H1 (cell line): ENCODE measurements at regions not wholly inside any gene's neighbourhood (a gene's known extent, or its start where the extent isn't known, plus 50 kb on each side); places are given as distances from the start of the nearest gene placed in this dataset.
A peak's percentile ranks its signal among the peaks of the same experiment; 100 is the strongest.

ENCODE experiments used
- CTCF ChIA-PET: fragments of 300-600 bp; sonication (Branson Sonifier 250); formaldehyde crosslinking; loops from one replicate; lab custom pipeline; 2021; ENCODE audit not compliant: partially characterized antibody; lab: Charles Lee
- POLR2A ChIA-PET: fragments of 300-600 bp; sonication (Branson Sonifier 250); formaldehyde crosslinking; loops from one replicate; lab custom pipeline; 2021; ENCODE audit warnings: inconsistent platforms; ENCODE audit not compliant: partially characterized antibody; lab: Charles Lee
- DNase-seq, 2 experiments: peaks; one replicate each; pipeline versions ENCODE4 v3.0.0 to v3.0.0-alpha.2; 2010 to 2022; ENCODE audit warnings: low spot score in 2 of 2, low read depth in 1 of 2, mixed read lengths in 1 of 2
- FAIRE-seq: peaks from 2 replicates; lab custom pipeline; 2011; peaks lifted over from hg19 to GRCh38; lab: Jason Lieb, UNC
- H2AFZ ChIP-seq: 2 replicates; pipeline ENCODE4 v1.8.1; 2012; ENCODE audit warnings: low read length, inconsistent platforms
- H2AK5ac ChIP-seq: 2 replicates; pipeline ENCODE4 v1.6.1; 2013; ENCODE audit warnings: low read depth, low read length
- H2BK120ac ChIP-seq: replicated peaks from 2 replicates; pipeline ENCODE3; 2013; ENCODE audit warnings: low read depth, low read length, inconsistent platforms
- H2BK12ac ChIP-seq: 2 replicates; pipeline ENCODE4 v1.6.1; 2013; ENCODE audit warnings: low read depth, low read length
- H2BK15ac ChIP-seq: 2 replicates; pipeline ENCODE4 v1.6.1; 2013; ENCODE audit warnings: low read length
- H2BK20ac ChIP-seq: 2 replicates; pipeline ENCODE4 v1.6.1; 2013; ENCODE audit warnings: low read length
- H2BK5ac ChIP-seq: 2 replicates; pipeline ENCODE4 v1.6.1; 2013; ENCODE audit warnings: low read depth, low read length
- H3K14ac ChIP-seq: 2 replicates; pipeline ENCODE4 v1.6.1; 2013; ENCODE audit warnings: inconsistent platforms; ENCODE audit not compliant: insufficient read length
- H3K18ac ChIP-seq: 2 replicates; pipeline ENCODE4 v1.6.1; 2013; ENCODE audit warnings: low read length; ENCODE audit errors: extremely low read depth
- H3K23ac ChIP-seq: 2 replicates; pipeline ENCODE4 v1.6.1; 2013; ENCODE audit warnings: inconsistent platforms; ENCODE audit not compliant: insufficient read length
- H3K23me2 ChIP-seq: 2 replicates; pipeline ENCODE4 v1.6.1; 2013; ENCODE audit warnings: low read depth, low read length
- H3K27ac ChIP-seq: 2 replicates; pipeline ENCODE4 v1.6.1; 2011; ENCODE audit warnings: low read depth, low read length, inconsistent platforms
- H3K27me3 ChIP-seq, 4 experiments: replicated peaks in 1 of 4; 1 replicate in 1 of 4; 2 replicates in 3 of 4; pipeline versions ENCODE4 v1.6.1 to v1.8.1; 2011 to 2013; ENCODE audit warnings: low read length in 3 of 4, mild to moderate bottlenecking in 3 of 4, inconsistent platforms in 2 of 4, mixed read lengths in 2 of 4, moderate library complexity in 1 of 4; ENCODE audit not compliant: control insufficient read depth in 3 of 4, insufficient read depth in 3 of 4; ENCODE audit errors: extremely low read depth in 1 of 4
- H3K36me3 ChIP-seq, 4 experiments: 2 replicates each; pipeline versions ENCODE4 v1.6.1 to v1.8.1; 2011 to 2013; ENCODE audit warnings: mild to moderate bottlenecking in 4 of 4, low read length in 3 of 4, moderate library complexity in 2 of 4, control low read depth in 1 of 4, inconsistent platforms in 1 of 4; ENCODE audit not compliant: insufficient read depth in 4 of 4, control insufficient read depth in 2 of 4
- H3K4ac ChIP-seq: replicated peaks from 2 replicates; pipeline ENCODE3; 2013; ENCODE audit warnings: low read length, low read depth, mixed read lengths, inconsistent platforms; ENCODE audit not compliant: insufficient read length
- H3K4me1 ChIP-seq, 4 experiments: replicated peaks in 1 of 4; 1 replicate in 1 of 4; 2 replicates in 3 of 4; pipeline versions ENCODE4 v1.6.1 to v1.8.1; 2011 to 2013; ENCODE audit warnings: low read length in 3 of 4, inconsistent platforms in 2 of 4, mixed read lengths in 1 of 4; ENCODE audit not compliant: insufficient read depth in 4 of 4, control insufficient read depth in 3 of 4
- H3K4me2 ChIP-seq, 2 experiments: 2 replicates each; pipeline versions ENCODE4 v1.6.1 to v1.8.1; 2011 to 2013; ENCODE audit warnings: low read depth in 2 of 2, low read length in 2 of 2, control low read depth in 1 of 2, inconsistent platforms in 1 of 2, mild to moderate bottlenecking in 1 of 2; ENCODE audit not compliant: insufficient read depth in 1 of 2
- H3K4me3 ChIP-seq, 4 experiments: fragments of 200-600, 300-600 bp in 1 of 4; sonication (generic), shearing (Covaris generic), sonication (Bioruptor Twin) in 1 of 4; 2 replicates each; pipeline versions ENCODE4 v1.5.1 to v1.8.1; 2011 to 2016; ENCODE audit warnings: low read length in 4 of 4, low read depth in 3 of 4, control low read depth in 2 of 4, inconsistent platforms in 2 of 4, mild to moderate bottlenecking in 2 of 4, mixed read lengths in 1 of 4, moderate library complexity in 1 of 4; ENCODE audit not compliant: insufficient read depth in 2 of 4; ENCODE audit errors: extremely low read depth in 1 of 4
- H3K56ac ChIP-seq: replicated peaks from 2 replicates; pipeline ENCODE3; 2013; ENCODE audit warnings: low read depth, mild to moderate bottlenecking, mixed read lengths, low read length, inconsistent platforms; ENCODE audit not compliant: insufficient read length
- H3K79me1 ChIP-seq: 2 replicates; pipeline ENCODE4 v1.6.1; 2013; ENCODE audit warnings: low read depth, low read length, control low read depth
- H3K79me2 ChIP-seq, 2 experiments: 2 replicates each; pipeline versions ENCODE4 v1.6.1 to v1.8.1; 2012 to 2013; ENCODE audit warnings: low read length in 2 of 2, mild to moderate bottlenecking in 2 of 2, inconsistent platforms in 1 of 2; ENCODE audit not compliant: insufficient read depth in 2 of 2, control insufficient read depth in 1 of 2
- H3K9ac ChIP-seq, 4 experiments: replicated peaks in 1 of 4; 1 replicate in 1 of 4; 2 replicates in 3 of 4; pipeline versions ENCODE4 v1.6.1 to v1.8.1; 2011 to 2013; ENCODE audit warnings: low read depth in 3 of 4, low read length in 3 of 4, control low read depth in 2 of 4, mild to moderate bottlenecking in 2 of 4, moderate library complexity in 2 of 4, inconsistent platforms in 1 of 4; ENCODE audit errors: extremely low read depth in 1 of 4
- H3K9me3 ChIP-seq, 2 experiments: 2 replicates each; pipeline versions ENCODE4 v1.6.1 to v1.8.1; 2012 to 2013; ENCODE audit warnings: mild to moderate bottlenecking in 2 of 2, moderate library complexity in 2 of 2, control low read depth in 1 of 2, inconsistent platforms in 1 of 2, low read depth in 1 of 2, low read length in 1 of 2, mixed read lengths in 1 of 2; ENCODE audit not compliant: insufficient read depth in 2 of 2
- H4K20me1 ChIP-seq, 2 experiments: replicated peaks in 1 of 2; 2 replicates each; pipeline versions ENCODE3 to v1.8.1; 2011 to 2013; ENCODE audit warnings: inconsistent platforms in 2 of 2, low read length in 2 of 2, mild to moderate bottlenecking in 1 of 2; ENCODE audit not compliant: insufficient read depth in 2 of 2, control insufficient read depth in 1 of 2
- H4K5ac ChIP-seq: 2 replicates; pipeline ENCODE4 v1.6.1; 2013; ENCODE audit warnings: low read length, low read depth, mixed read lengths, inconsistent platforms; ENCODE audit not compliant: insufficient read length
- H4K8ac ChIP-seq: 2 replicates; pipeline ENCODE4 v1.8.0; 2013; ENCODE audit warnings: mild to moderate bottlenecking, moderate library complexity, low read length, inconsistent platforms; ENCODE audit not compliant: insufficient read depth; ENCODE audit errors: extremely low read depth
- H4K91ac ChIP-seq: replicated peaks from 2 replicates; pipeline ENCODE3; 2013; ENCODE audit warnings: low read length, mixed read lengths, inconsistent platforms; ENCODE audit not compliant: insufficient read length
- BACH1 ChIP-seq: IDR thresholded peaks from 2 replicates; pipeline ENCODE4 v1.6.1; 2012; ENCODE audit warnings: low read length, improper control_type of control experiment
- CBX8 ChIP-seq: fragments of 300-800, 300-1000 bp; sonication (generic); IDR thresholded peaks from 2 replicates; pipeline ENCODE4 v1.7.1; 2016; ENCODE audit warnings: low read depth, low read length, borderline replicate concordance
- CHD2 ChIP-seq: IDR thresholded peaks from 2 replicates; pipeline ENCODE4 v1.6.1; 2012; ENCODE audit warnings: low read length, improper control_type of control experiment
- CTBP2 ChIP-seq: IDR thresholded peaks from 2 replicates; pipeline ENCODE4 v1.7.0; 2011; ENCODE audit warnings: borderline replicate concordance, mild to moderate bottlenecking, moderate library complexity, mixed read lengths, low read length; ENCODE audit not compliant: insufficient read depth, insufficient read length
- GABPA ChIP-seq: IDR thresholded peaks from 2 replicates; pipeline ENCODE4 v1.6.1; 2011; ENCODE audit warnings: mild to moderate bottlenecking, low read length, moderate library complexity, borderline replicate concordance; ENCODE audit not compliant: insufficient read depth
- GTF2F1 ChIP-seq: IDR thresholded peaks from 2 replicates; pipeline ENCODE4 v1.6.1; 2012; ENCODE audit warnings: low read depth, low read length, improper control_type of control experiment, borderline replicate concordance
- HDAC6 ChIP-seq: IDR thresholded peaks from one replicate; pipeline ENCODE4 v1.7.1; 2012; ENCODE audit warnings: low read depth, mild to moderate bottlenecking, inconsistent platforms, low read length, moderate library complexity
- POLR2A ChIP-seq, 2 experiments: IDR thresholded peaks; 1 replicate in 1 of 2; 2 replicates in 1 of 2; pipeline ENCODE4 v1.6.1; 2011; ENCODE audit warnings: low read depth in 2 of 2, low read length in 2 of 2, mild to moderate bottlenecking in 2 of 2; ENCODE audit errors: control extremely low read depth in 1 of 2
- POU5F1 ChIP-seq: IDR thresholded peaks from 2 replicates; pipeline ENCODE4 v1.6.1; 2011; ENCODE audit warnings: low read depth, mild to moderate bottlenecking, low read length, moderate library complexity
- SP1 ChIP-seq: IDR thresholded peaks from 2 replicates; pipeline ENCODE4 v1.6.1; 2011; ENCODE audit warnings: low read depth, low read length
- WGBS, 2 experiments: shearing (Covaris generic) in 1 of 2; methylation state at CpG; one replicate each; pipeline versions ENCODE4 v1.1.6 to v1.1.7; 2013 to 2015; ENCODE audit warnings: low lambda C conversion rate in 2 of 2, mixed read lengths in 2 of 2, inconsistent platforms in 1 of 2, low coverage in 1 of 2, missing lambda C conversion rate in 1 of 2; ENCODE audit not compliant: insufficient replicate concordance in 2 of 2, insufficient coverage in 1 of 2, insufficient read length in 1 of 2; ENCODE audit errors: extremely low coverage in 1 of 2, missing lambda C conversion rate in 1 of 2; 5-methylcytosine and 5-hydroxymethylcytosine counted together
- TF ChIP-seq, protein P1 (sequence below): IDR thresholded peaks from 2 replicates; pipeline ENCODE4 v1.6.1; 2012; ENCODE audit warnings: inconsistent platforms
- TF ChIP-seq, protein P2 (sequence below): IDR thresholded peaks from 2 replicates; pipeline ENCODE4 v1.6.1; 2011; ENCODE audit warnings: low read length, improper control_type of control experiment

DNA sequence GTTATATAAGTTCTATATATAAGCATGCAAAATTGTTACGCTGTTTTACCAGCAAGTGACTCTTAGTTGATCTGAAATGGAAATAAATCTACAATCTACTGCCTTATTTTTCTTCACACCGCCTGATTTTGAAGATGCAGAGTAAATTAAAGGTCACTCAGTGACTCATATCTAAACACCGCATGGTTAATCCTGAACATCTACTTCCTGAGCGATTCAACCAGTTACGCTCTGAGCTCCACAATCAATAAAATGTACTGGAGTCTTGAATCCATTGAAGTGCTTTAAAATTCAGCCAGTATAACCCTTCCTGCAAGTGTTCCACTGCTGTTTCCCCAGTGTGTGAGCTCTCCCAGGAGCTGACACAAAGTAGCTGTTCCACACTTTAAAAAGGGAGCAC, 192.8 kb downstream of the SLC7A11 start:
- POLR2A ChIA-PET, result no interaction called here
- H3K56ac ChIP-seq, result no peak overlapping the region
- no peak overlapping the region for H4K5ac ChIP-seq
- H4K91ac ChIP-seq, result no peak overlapping the region
- no peak overlapping the region for H3K4ac ChIP-seq
- H3K79me1 ChIP-seq, result no peaks in the 10 kb centered on the region
- no peak overlapping the region for H2BK12ac ChIP-seq
- DNase-seq (no peak), FAIRE-seq (no peak)
- no peaks in the 10 kb centered on the region for H4K20me1 ChIP-seq
- no peak overlapping the region for H2AK5ac ChIP-seq
- no peaks in the 10 kb centered on the region for H3K36me3 ChIP-seq
- H3K23ac ChIP-seq, result no peak overlapping the region
- H2AFZ ChIP-seq, result 0 out of 2 replicates have a peak overlapping the region, but pooled peaks have one; percentile 73
- H3K9me3 ChIP-seq, result peaks cover 0 to 8% of the 10 kb centered on the region in 2 experiments; a peak in 2 of 4 replicates
- H3K4me3 ChIP-seq, result no peak overlapping the region
- CTCF ChIA-PET, result interaction anchor here (1.0 to 4.4 kb wide), 7 partner anchors 12 to 135 kb away, joined by 3 to 31 read pairs (median 5); no protein-coding TSS in a partner anchor
- no peak overlapping the region for H3K4me2 ChIP-seq
- H3K27me3 ChIP-seq, result no peaks in the 10 kb centered on the region
- no peak overlapping the region for H4K8ac ChIP-seq
- H3K27ac ChIP-seq, result no peak overlapping the region
- H3K9ac ChIP-seq, result no peak overlapping the region
- H2BK120ac ChIP-seq, result no peak overlapping the region
- 93% methylated on average over 5 of the region's 5 CpGs; no CpG with 5 or more reads in 1 of the 2 experiments for WGBS, 2 experiments
- no peak overlapping the region for H2BK15ac ChIP-seq
- H3K18ac ChIP-seq, result no peak overlapping the region
- peaks cover 2% of the 10 kb centered on the region; the same call in 1 of the 2 replicates for H3K23me2 ChIP-seq
- no peaks in the 10 kb centered on the region for H3K79me2 ChIP-seq
- no peak overlapping the region for H2BK20ac ChIP-seq
- H3K14ac ChIP-seq, result no peak overlapping the region
- H3K4me1 ChIP-seq, result peaks cover 0 to 9% (median 5%) of the 10 kb centered on the region in 4 experiments; a peak in 6 of 7 replicates
- H2BK5ac ChIP-seq, result no peak overlapping the region
- TF ChIP-seq, protein P1, sequence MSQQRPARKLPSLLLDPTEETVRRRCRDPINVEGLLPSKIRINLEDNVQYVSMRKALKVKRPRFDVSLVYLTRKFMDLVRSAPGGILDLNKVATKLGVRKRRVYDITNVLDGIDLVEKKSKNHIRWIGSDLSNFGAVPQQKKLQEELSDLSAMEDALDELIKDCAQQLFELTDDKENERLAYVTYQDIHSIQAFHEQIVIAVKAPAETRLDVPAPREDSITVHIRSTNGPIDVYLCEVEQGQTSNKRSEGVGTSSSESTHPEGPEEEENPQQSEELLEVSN, result no peak
- TF ChIP-seq GTF2F1 (no peak), CTBP2 (no peak), CHD2 (no peak), GABPA (no peak), POU5F1 (no peak), BACH1 (no peak), HDAC6 (no peak), SP1 (no peak), POLR2A (IDR thresholded peaks at IDR 0.05; ENCODE audit: control extremely low read depth in 1 of 2, low read depth in 2 of 2, low read length in 2 of 2) (no peak), CBX8 (no peak)
- TF ChIP-seq, protein P2, sequence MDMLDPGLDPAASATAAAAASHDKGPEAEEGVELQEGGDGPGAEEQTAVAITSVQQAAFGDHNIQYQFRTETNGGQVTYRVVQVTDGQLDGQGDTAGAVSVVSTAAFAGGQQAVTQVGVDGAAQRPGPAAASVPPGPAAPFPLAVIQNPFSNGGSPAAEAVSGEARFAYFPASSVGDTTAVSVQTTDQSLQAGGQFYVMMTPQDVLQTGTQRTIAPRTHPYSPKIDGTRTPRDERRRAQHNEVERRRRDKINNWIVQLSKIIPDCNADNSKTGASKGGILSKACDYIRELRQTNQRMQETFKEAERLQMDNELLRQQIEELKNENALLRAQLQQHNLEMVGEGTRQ, result no peak
